NK-92 treated with Interleukin-12 subunit alpha and Interleukin-12 subunit beta, amount 100 ng/mL, for 24 hours (cell line): ENCODE measurements at regions not wholly inside any gene's neighbourhood (a gene's known extent, or its start where the extent isn't known, plus 50 kb on each side); places are given as distances from the start of the nearest gene placed in this dataset.
"Not testable (repeated sequence)": the region's sequence is repeated elsewhere in the genome, so short reads cannot be mapped to it uniquely, and the experiment has no call there.

Source experiments
- DNase-seq: peaks from one replicate; lab custom pipeline; 2025; lab: John Stamatoyannopoulos, UW

DNA sequence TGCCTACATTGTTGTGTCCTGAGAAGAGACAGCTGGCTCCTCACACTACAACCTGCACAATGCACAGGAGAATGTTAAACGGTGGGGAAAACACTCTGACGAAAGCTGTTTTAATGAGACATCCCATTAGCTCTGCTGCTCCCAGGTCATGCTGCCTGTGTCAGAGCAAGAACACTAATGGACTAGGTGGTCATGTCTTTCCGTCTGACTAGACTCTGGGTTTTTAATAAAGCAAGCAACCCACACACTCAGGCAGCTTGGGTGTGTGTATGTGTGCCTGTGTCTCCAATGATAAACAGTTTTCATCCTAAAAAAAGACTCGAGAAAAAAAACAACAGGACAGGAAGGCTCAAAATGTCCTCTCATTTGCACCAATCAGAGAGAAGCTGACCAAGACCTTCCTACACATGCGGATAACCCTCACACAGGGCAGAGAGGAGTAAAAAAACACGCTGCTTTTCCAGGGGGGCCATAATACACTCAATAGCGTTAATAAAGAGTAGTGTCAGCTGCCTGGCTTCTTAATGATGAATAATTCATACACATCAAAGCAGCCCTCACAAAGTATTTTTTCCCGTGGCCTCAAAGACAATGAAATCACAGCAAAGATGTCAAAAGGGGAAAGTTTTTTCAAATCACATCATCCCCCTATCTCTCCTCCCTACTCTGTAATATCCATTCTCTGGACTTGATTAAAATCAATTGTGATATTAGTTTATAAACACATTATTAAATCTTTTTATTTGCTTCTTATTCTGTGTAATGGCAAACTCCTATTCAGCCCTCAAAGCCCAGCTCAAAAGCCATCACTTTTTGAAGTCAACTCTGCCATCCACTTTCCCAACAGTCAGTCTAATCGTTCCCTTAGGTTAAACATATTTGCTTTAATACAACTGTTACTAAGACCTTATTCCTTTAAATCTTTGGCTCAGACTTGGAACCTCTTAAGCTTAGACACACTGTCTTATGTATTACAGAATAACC is 244.2 kb upstream of the CDH11 start:
- DNase-seq: no peak

DNA sequence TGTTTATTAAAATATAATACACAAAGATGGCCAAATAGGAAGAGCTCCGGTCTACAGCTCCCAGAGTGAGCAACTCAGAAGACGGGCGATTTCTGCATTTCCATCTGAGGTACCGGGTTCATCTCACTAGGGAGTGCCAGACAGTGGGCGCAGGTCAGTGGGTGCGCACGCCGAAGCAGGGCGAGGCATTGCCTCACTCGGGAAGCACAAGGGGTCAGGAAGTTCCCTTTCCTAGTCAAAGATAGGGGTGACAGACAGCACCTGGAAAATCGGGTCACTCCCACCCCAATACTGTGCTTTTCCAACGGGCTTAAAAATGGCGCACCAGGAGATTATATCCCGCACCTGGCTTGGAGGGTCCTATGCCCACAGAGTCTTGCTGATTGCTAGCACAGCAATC is 234.9 kb upstream of the CDH11 start:
- DNase-seq: not testable (repeated sequence)

GRCh38 chr16:65355706-65356105 is 233.8 kb upstream of the CDH11 start:
- DNase-seq: no peak

GRCh38 chr16:65353183-65353582 is 231.3 kb upstream of the CDH11 start:
- no peak for DNase-seq

- no peak for DNase-seq
Measured at GRCh38 chr16:65349626-65350025, 227.8 kb upstream of the CDH11 start.

- DNase-seq: no peak
Measured at GRCh38 chr16:65343556-65343955, 221.7 kb upstream of the CDH11 start.

- DNase-seq: no peak
Measured at GRCh38 chr16:65342231-65342866, 220.5 kb upstream of the CDH11 start.

- DNase-seq: no peak
Measured at GRCh38 chr16:65339062-65339461, 217.2 kb upstream of the CDH11 start.

- DNase-seq: no peak
Measured at GRCh38 chr16:65336160-65336559, 214.3 kb upstream of the CDH11 start.

DNA sequence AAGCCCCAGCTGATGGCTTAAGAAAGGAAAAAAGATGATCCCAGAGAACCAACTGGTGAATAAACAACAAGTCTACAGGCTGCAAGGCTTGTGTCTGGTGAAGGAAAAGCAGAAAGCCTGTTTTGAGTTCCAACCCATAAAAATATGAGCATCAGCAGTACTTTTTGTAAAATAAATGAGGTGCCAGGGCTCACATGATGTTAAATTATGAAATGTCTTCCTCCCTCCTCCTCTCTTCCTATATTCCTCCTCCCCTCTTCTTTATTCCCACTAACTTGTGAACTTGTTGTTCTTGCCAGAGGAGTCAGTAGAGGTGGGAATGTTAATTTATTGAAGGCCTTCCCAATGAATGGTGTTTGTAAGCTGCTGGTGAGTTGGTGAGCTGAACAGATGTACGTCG is 212.2 kb upstream of the CDH11 start:
- DNase-seq: no peak

GRCh38 chr16:65333283-65333682 is 211.4 kb upstream of the CDH11 start:
- no peak for DNase-seq

DNA sequence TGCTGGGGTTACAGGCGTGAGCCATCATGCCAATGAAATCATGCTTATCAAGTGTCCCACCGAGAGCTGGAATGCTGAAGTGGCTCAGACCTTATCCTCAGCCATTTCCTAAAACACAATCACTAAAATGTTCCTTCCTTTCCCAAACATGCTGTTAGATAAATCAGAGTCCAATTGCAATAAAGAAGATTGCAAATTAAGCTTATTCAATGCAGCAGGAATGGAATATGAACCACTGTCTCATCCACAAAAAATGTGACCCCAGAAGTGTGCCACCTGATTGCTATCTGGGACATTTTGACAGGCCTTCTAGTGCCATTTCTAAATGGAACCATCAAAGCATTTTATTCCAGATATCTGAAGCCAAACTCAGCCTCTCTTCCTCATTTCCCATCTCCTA is 205.5 kb upstream of the CDH11 start:
- DNase-seq: no peak

DNA sequence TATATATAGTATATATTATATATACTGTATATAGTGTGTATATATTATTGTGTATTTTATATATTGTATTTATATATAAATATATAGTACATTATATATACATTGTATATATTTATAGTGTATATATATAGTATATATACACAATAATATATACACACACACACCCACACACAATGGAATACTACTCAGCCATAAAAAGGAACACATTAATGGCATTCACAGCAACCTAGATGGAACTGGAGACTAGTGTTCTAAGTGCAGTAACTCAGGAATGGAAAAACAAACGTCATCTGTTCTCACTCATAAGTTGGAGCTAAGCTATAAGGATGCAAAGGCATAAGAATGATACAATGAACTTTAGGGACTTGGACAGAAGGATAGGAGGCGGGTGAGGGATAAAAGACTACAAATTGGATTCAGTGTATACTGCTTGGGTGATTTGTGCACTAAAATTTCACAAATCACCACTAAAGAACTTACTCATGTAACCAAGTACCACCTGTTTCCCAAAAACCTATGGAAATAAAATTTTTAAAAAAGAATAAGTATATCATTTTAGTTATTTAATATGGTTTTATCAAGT is 201.9 kb upstream of the CDH11 start:
- no peak for DNase-seq

DNA sequence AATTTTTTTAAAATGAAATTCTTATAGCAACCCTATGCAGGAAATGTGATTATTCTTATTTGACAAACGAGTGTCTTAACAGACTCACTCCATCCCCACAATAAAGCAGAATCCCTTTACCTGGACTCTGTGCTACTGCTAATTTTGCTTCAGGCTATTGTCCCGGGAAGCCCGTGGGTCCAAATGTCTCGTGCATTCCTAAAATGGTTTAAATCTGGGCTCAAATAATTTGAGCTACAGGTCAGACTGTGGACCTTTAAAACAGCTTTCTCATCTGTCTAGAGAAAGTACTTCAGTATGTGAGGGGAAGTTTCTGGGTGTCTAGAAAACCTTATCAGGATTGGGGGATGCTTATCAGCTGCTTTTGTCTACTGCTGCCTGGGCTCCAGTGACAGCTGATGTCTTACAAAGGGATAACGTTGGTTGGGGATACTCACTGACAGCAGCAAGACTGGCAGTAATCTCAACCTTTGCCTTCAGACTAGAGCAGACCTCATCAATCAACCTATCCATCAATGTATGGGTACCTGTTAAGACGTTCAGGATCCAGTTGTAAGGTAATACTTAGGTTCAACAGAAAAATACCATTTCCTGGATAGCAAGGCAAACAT is 197.9 kb upstream of the CDH11 start:
- no peak for DNase-seq

- DNase-seq: no peak
Measured at GRCh38 chr16:65318590-65319257, 196.9 kb upstream of the CDH11 start.

DNA sequence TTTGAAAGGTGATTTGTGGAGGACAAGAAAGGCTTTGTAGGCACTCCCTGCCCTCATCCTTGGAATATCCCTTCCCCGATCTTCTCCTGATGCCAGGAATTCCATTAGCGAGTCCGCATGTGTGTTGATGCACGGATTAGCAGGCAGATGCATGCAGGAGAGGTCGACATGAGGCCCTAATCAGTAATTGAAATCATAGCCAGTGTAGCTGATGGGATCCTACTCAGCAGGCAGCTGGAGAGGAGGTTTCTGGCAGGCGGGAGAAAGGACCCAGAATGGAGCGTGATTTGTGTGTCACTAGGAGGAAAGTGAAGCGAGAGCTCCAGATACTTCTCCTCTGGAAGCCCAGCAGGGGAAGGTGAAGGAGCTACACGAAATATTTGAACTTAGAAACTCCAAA is 196.3 kb upstream of the CDH11 start:
- DNase-seq: no peak

DNA sequence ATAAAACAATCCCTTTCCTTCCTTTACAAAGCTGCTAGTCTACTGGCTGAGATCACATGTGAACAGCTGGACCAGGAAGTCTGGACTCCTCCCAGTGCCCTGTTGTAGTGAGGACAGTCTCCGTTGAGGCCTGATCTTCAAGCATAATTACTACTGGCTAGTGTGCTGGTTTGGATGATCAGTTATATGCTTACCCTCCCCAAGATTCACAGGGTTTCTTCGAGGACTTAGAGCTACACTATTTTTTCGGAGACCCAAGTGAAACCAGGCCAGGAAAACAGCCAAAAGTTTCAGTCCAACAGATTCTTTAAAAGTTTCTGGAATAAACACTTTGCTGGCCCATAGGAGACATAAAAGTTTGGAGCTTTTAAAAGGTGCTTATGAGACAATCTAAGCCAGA is 194.9 kb upstream of the CDH11 start:
- no peak for DNase-seq

- DNase-seq: no peak
Measured at GRCh38 chr16:65315081-65315780, 193.4 kb upstream of the CDH11 start.

DNA sequence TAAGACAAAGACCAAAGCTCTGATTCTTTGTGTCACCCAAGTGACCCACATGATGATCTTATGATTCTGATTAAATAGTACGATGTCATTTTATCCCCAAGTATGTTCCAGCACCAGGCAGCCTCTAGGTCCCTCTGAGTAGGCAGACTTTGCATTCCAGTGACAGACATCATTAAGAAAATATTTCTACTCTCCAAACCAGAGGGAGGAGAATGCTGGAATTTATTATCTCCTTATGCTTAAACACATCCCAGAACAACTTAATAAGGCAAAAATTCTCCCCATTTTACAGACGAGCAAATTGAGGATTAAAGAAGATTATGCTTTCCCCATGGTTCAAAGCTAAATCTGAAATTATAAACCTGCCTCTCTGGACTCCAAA is 192.8 kb upstream of the CDH11 start:
- DNase-seq: no peak

- no peak for DNase-seq
Measured at GRCh38 chr16:65313936-65314626, 192.2 kb upstream of the CDH11 start.

GRCh38 chr16:65312795-65313194 is 190.9 kb upstream of the CDH11 start:
- no peak for DNase-seq
